ENCODE measurements at regions not wholly inside any gene's neighbourhood (a gene's known extent, or its start where the extent isn't known, plus 50 kb on each side); places are given as distances from the start of the nearest gene placed in this dataset.

GRCh38 chr5:3103262-3103811, 351.9 kb upstream of the IRX2 start:
- ATAC-seq, result no peak
- TF ChIP-seq NR1H2 (CRISPR knock-in tag; IDR thresholded peaks at IDR 0.05) (no peak), NR4A1 (CRISPR knock-in tag; IDR thresholded peaks at IDR 0.05) (no peak), NR4A1 (tag; IDR thresholded peaks at IDR 0.05) (no peak), SREBF1 (IDR thresholded peaks at IDR 0.05; ENCODE audit: borderline replicate concordance, low read depth, low read length) (no peak), BCOR (IDR thresholded peaks at IDR 0.05) (no peak), ASH1L (IDR thresholded peaks at IDR 0.05; ENCODE audit: borderline replicate concordance, low read depth, partially characterized antibody) (no peak), KLF10 (CRISPR knock-in tag; IDR thresholded peaks at IDR 0.05) (no peak), NRF1 (conservative IDR thresholded peaks at IDR 0.05 in 1 of 2, IDR thresholded peaks at IDR 0.05 in 1 of 2) (no peak), POLR2B (IDR thresholded peaks at IDR 0.05; ENCODE audit: low read depth, partially characterized antibody) (no peak), JUNB (CRISPR knock-in tag; conservative IDR thresholded peaks at IDR 0.05) (no peak), MBD1 (CRISPR knock-in tag; IDR thresholded peaks at IDR 0.05) (no peak)
- Histone ChIP-seq H3K27ac (ENCODE audit: extremely low read depth, low read depth, low read length) (no peak overlapping the region), H3K9me1 (ENCODE audit: control insufficient read depth, insufficient read depth, low read length) (no peaks in the 10 kb centered on the region), H3K36me3 (ENCODE audit: control insufficient read depth, insufficient read depth, low read length) (no peaks in the 10 kb centered on the region), H3K9ac (ENCODE audit: insufficient read depth in 1 of 2, low read depth in 2 of 2, low read length in 2 of 2) (no peak overlapping the region), H3K4me3 (no peak overlapping the region), H3K4me1 (replicated peaks in 1 of 2; ENCODE audit: control insufficient read depth in 2 of 2, insufficient read depth in 2 of 2, low read length in 2 of 2) (no peaks in the 10 kb centered on the region), H3K79me2 (ENCODE audit: control insufficient read depth, insufficient read depth, low read length) (no peaks in the 10 kb centered on the region), H3K27me3 (ENCODE audit: control insufficient read depth in 2 of 2, insufficient read depth in 2 of 2, low read length in 2 of 2) (peaks cover 9 to 32% of the 10 kb centered on the region in 2 experiments; a peak in 3 of 5 replicates), H3K9me3 (replicated peaks; ENCODE audit: control insufficient read depth, insufficient read depth, low read depth, low read length) (no peaks in the 10 kb centered on the region), H2AFZ (ENCODE audit: low read depth, low read length) (no peak overlapping the region), H3K4me2 (ENCODE audit: insufficient read depth, low read length) (no peak overlapping the region), H4K20me1 (replicated peaks; ENCODE audit: control insufficient read depth, insufficient read depth, low read length) (peaks cover 3% of the 10 kb centered on the region)
- no peak for FAIRE-seq
- ChIA-PET CTCF (ENCODE audit: low intra/inter-chr PET ratio) (no interaction called here), POLR2A (no interaction called here)
- 0% methylated on average over 21 of the region's 21 CpGs for WGBS (ENCODE audit: insufficient coverage, low coverage, missing lambda C conversion rate)
- intact Hi-C loops (cut with micrococcal nuclease), result no loop called here
- in situ Hi-C loops (cut with MboI), result no loop called here
- DNase-seq (ENCODE audit: extremely low read depth in 1 of 4, low spot score in 3 of 4), result no peak
- BruUV-seq (replicated peaks), result no TSS peak
